Activated B cell treated with CpG ODN at 0.5 μM for 24 hours (primary cell): ENCODE measurements at regions not wholly inside any gene's neighbourhood (a gene's known extent, or its start where the extent isn't known, plus 50 kb on each side); places are given as distances from the start of the nearest gene placed in this dataset.

Experiments
- ATAC-seq: fragments of 200-7000 bp; cut with Tn5 transposase; one replicate; pipeline ENCODE4 v1.10.0; 2021; ENCODE audit warnings: low read depth, mild to moderate bottlenecking, moderate library complexity
- CTCF ChIA-PET: fragments of 350-600 bp; sonication (Branson Sonifier 250); formaldehyde crosslinking; loops from one replicate; lab custom pipeline; 2021; ENCODE audit warnings: antibody characterized with exemption; lab: Charles Lee
- POLR2A ChIA-PET: fragments of 350-600 bp; sonication (Branson Sonifier 250); formaldehyde crosslinking; loops from one replicate; lab custom pipeline; 2021; ENCODE audit warnings: antibody characterized with exemption; lab: Charles Lee
- DNase-seq: peaks from one replicate; pipeline ENCODE4 v3.0.0; 2022
- H3K27ac Mint-ChIP-seq: one replicate; pipeline ENCODE4 v1.8.0; 2020; ENCODE audit warnings: mixed read lengths
- H3K27me3 Mint-ChIP-seq: one replicate; pipeline ENCODE4 v1.8.0; 2021; ENCODE audit warnings: mixed read lengths
- H3K36me3 Mint-ChIP-seq: one replicate; pipeline ENCODE4 v1.8.0; 2021; ENCODE audit warnings: low read depth, mixed read lengths
- H3K4me1 Mint-ChIP-seq: one replicate; pipeline ENCODE4 v1.8.0; 2021; ENCODE audit warnings: mixed read lengths
- H3K4me3 Mint-ChIP-seq: one replicate; pipeline ENCODE4 v1.8.0; 2020; ENCODE audit warnings: mild to moderate bottlenecking, mixed read lengths
- H3K9me3 Mint-ChIP-seq: one replicate; pipeline ENCODE4 v1.8.0; 2020; ENCODE audit warnings: mixed read lengths
- CTCF ChIP-seq: fragments of 200-600 bp; IDR thresholded peaks from one replicate; pipeline ENCODE4 v1.8.0; 2022; ENCODE audit warnings: antibody characterized with exemption, mild to moderate bottlenecking
- intact Hi-C: fragments of 100-400 bp; cut with micrococcal nuclease; formaldehyde crosslinking; loops from one replicate; pipeline ENCODE4 v1.15.1; 2024

GRCh38 chr5:165224366-165225045, 1719.1 kb downstream of the MAT2B start:
- intact Hi-C loops: no loop called here
- CTCF ChIA-PET: no interaction called here
- ATAC-seq: no peak
- DNase-seq: no peak
- Mint-ChIP-seq H3K36me3 (no peaks in the 10 kb centered on the region), H3K4me1 (no peaks in the 10 kb centered on the region), H3K4me3 (no peak overlapping the region), H3K27me3 (no peaks in the 10 kb centered on the region), H3K27ac (no peak overlapping the region), H3K9me3 (no peaks in the 10 kb centered on the region)
- POLR2A ChIA-PET: no interaction called here
- TF ChIP-seq CTCF: no peak

GRCh38 chr5:165227515-165227914, 1722.1 kb downstream of the MAT2B start:
- POLR2A ChIA-PET: no interaction called here
- H3K9me3 Mint-ChIP-seq: no peaks in the 10 kb centered on the region

GRCh38 chr5:165228184-165228583, 1722.8 kb downstream of the MAT2B start:
- H3K9me3 Mint-ChIP-seq: no peaks in the 10 kb centered on the region
- no peaks in the 10 kb centered on the region for H3K4me1 Mint-ChIP-seq
- no peaks in the 10 kb centered on the region for H3K27me3 Mint-ChIP-seq
- no peak overlapping the region for H3K4me3 Mint-ChIP-seq
- POLR2A ChIA-PET: no interaction called here
- DNase-seq (no peak), ATAC-seq (no peak)
- no peak overlapping the region for H3K27ac Mint-ChIP-seq
- intact Hi-C loops: no loop called here
- no peaks in the 10 kb centered on the region for H3K36me3 Mint-ChIP-seq
- CTCF ChIA-PET: no interaction called here
- TF ChIP-seq CTCF: no peak

More at GRCh38 chr5:165227515-165227914, 1722.1 kb downstream of the MAT2B start:
- ATAC-seq: no peak
- Mint-ChIP-seq H3K27me3 (no peaks in the 10 kb centered on the region), H3K36me3 (no peaks in the 10 kb centered on the region), H3K27ac (no peak overlapping the region), H3K4me3 (no peak overlapping the region), H3K4me1 (no peaks in the 10 kb centered on the region)
- CTCF ChIA-PET: no interaction called here
- no peak for DNase-seq
- TF ChIP-seq CTCF: no peak
- intact Hi-C loops: no loop called here

GRCh38 chr5:165231821-165232508, 1726.5 kb downstream of the MAT2B start:
- Mint-ChIP-seq H3K27me3 (no peaks in the 10 kb centered on the region), H3K36me3 (no peaks in the 10 kb centered on the region), H3K4me1 (no peaks in the 10 kb centered on the region), H3K4me3 (no peak overlapping the region), H3K9me3 (peaks cover 3% of the 10 kb centered on the region), H3K27ac (no peak overlapping the region)
- ChIA-PET POLR2A (no interaction called here), CTCF (no interaction called here)
- no peak for TF ChIP-seq CTCF
- DNase-seq: no peak
- intact Hi-C loops: no loop called here
- ATAC-seq: no peak

- H3K9me3 Mint-ChIP-seq: peaks cover 3% of the 10 kb centered on the region
- POLR2A ChIA-PET: no interaction called here
- H3K36me3 Mint-ChIP-seq: no peaks in the 10 kb centered on the region
- H3K4me1 Mint-ChIP-seq: no peaks in the 10 kb centered on the region
- no peak overlapping the region for H3K4me3 Mint-ChIP-seq
- CTCF ChIA-PET: no interaction called here
- DNase-seq: no peak
- H3K27ac Mint-ChIP-seq: no peak overlapping the region
- TF ChIP-seq CTCF: no peak
- intact Hi-C loops: no loop called here
- ATAC-seq: no peak
- H3K27me3 Mint-ChIP-seq: no peaks in the 10 kb centered on the region
Measured at GRCh38 chr5:165232509-165233028, 1727.2 kb downstream of the MAT2B start.
